HEK293 (cell line): ENCODE measurements at regions not wholly inside any gene's neighbourhood (a gene's known extent, or its start where the extent isn't known, plus 50 kb on each side); places are given as distances from the start of the nearest gene placed in this dataset.

Source experiments
- SALL2 ChIP-seq: fragments of 450-650 bp; formaldehyde crosslinking; IDR thresholded peaks from 2 replicates; pipeline ENCODE4 v1.5.0; 2017; ENCODE audit warnings: missing biosample characterization, mild to moderate bottlenecking, missing genetic modification characterization, borderline replicate concordance
- ZBTB1 ChIP-seq: fragments of 450-650 bp; formaldehyde crosslinking; IDR thresholded peaks from 2 replicates; pipeline ENCODE4 v1.5.1; 2016; ENCODE audit warnings: missing biosample characterization, missing genetic modification characterization
- ZNF350 ChIP-seq: fragments of 450-650 bp; formaldehyde crosslinking; IDR thresholded peaks from 2 replicates; pipeline ENCODE4 v1.5.0; 2017; ENCODE audit warnings: missing biosample characterization, mild to moderate bottlenecking, missing genetic modification characterization

DNA sequence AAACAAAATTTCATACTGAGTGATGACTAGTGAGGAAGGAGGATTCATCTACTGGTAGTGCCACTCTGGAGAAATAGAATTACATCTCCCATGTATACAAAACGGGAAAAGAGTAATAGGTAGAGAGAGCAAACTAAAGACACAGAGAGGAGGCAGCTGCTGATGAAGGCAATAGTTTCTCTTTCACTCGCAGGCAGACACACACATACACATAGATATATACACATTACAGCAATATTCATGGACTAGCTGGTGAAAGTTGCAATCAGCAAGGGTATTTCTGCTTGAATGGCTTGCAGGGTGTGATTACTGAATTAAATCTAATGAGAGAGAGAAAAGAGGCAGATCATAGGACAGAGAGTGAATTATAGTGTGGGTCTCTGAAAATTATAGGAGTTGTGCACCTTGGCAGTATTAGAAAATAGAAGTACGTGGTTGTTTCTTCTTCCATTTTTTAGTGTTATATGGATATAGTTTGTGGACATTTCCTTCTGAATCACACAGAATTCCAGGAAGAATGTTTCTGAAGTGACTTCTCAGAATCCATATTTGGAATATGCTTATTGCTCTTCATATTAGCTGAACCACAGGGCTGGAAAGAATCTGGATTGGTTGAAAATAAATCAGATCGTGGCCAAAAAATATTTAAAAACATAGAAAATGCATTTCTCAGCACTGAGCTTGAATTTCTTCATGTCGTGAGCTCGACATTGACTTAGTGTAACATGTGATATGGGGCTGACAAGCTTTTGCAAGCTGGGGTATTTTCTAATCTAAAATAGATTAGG is 991.2 kb downstream of the TUSC7 start:
- TF ChIP-seq SALL2 (no peak), ZNF350 (tag by site-specific recombination) (no peak), ZBTB1 (tag by site-specific recombination) (no peak)
